ENCODE measurements at regions not wholly inside any gene's neighbourhood (a gene's known extent, or its start where the extent isn't known, plus 50 kb on each side); places are given as distances from the start of the nearest gene placed in this dataset.
A peak's percentile ranks its signal among the peaks of the same experiment; 100 is the strongest.

- no peak for TF ChIP-seq POLR2A (IDR thresholded peaks at IDR 0.05; ENCODE audit: extremely low read depth, insufficient read length)
- no peak for TF ChIP-seq MYC (IDR thresholded peaks at IDR 0.05; ENCODE audit: low read depth, low read length)
- TF ChIP-seq, protein P1, sequence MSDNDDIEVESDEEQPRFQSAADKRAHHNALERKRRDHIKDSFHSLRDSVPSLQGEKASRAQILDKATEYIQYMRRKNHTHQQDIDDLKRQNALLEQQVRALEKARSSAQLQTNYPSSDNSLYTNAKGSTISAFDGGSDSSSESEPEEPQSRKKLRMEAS (IDR thresholded peaks at IDR 0.05; ENCODE audit: low read depth, low read length) = no peak
- TF ChIP-seq CTCF (IDR thresholded peaks at IDR 0.05; ENCODE audit: low read depth, low read length) = no peak
- H3K4me3 ChIP-seq (ENCODE audit: low read depth, low read length) = no peak overlapping the region
- DNase-seq (ENCODE audit: low read depth) = no peak
Measured at GRCh38 chr5:34570721-34571676, 85.1 kb upstream of the RAI14 start.

GRCh38 chr5:34571677-34572041, 84.5 kb upstream of the RAI14 start:
- H3K4me3 ChIP-seq (ENCODE audit: low read depth, low read length) = no peak overlapping the region
- DNase-seq (ENCODE audit: low read depth) = no peak
- TF ChIP-seq MYC (IDR thresholded peaks at IDR 0.05; ENCODE audit: low read depth, low read length) (no peak), POLR2A (IDR thresholded peaks at IDR 0.05; ENCODE audit: extremely low read depth, insufficient read length) (no peak), CTCF (IDR thresholded peaks at IDR 0.05; ENCODE audit: low read depth, low read length) (no peak)
- TF ChIP-seq, protein P1 (IDR thresholded peaks at IDR 0.05; ENCODE audit: low read depth, low read length) = no peak

DNA sequence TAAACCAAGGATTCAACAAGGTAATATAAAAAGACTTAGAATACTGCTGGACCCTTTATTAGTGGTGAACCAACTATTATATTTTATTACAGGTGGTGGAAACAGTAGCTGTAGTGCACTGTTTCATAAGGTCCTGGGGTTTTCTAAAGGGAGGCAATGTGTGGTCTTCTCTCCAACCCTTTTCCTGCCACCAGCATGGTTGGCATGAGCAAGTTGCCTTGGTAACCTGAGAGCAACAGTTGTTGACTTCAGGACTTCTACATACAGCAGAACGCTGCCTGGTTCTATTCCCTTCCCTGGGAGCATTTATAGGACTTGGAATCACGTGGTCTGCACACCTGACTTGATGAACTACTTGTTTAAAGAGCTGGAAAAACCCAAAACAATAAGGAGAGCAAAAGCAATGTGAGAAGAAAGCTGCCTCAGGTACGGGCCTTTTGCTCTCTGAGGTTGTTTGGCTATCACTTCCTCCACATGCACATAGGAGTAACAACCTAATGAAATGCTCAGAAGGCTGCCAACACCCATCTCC, 81.1 kb upstream of the RAI14 start:
- TF ChIP-seq, protein P1 (IDR thresholded peaks at IDR 0.05; ENCODE audit: low read depth, low read length) = 0 out of 2 replicates have a peak, but pooled peaks have one; percentile 18
- TF ChIP-seq POLR2A (IDR thresholded peaks at IDR 0.05; ENCODE audit: extremely low read depth, insufficient read length) (no peak), MYC (IDR thresholded peaks at IDR 0.05; ENCODE audit: low read depth, low read length) (no peak), CTCF (IDR thresholded peaks at IDR 0.05; ENCODE audit: low read depth, low read length) (no peak)
- DNase-seq (ENCODE audit: low read depth) = no peak
- no peak overlapping the region for H3K4me3 ChIP-seq (ENCODE audit: low read depth, low read length)

- no peak for TF ChIP-seq CTCF (IDR thresholded peaks at IDR 0.05; ENCODE audit: low read depth, low read length)
- TF ChIP-seq MYC (IDR thresholded peaks at IDR 0.05; ENCODE audit: low read depth, low read length) = no peak
- TF ChIP-seq, protein P1 (IDR thresholded peaks at IDR 0.05; ENCODE audit: low read depth, low read length) = no peak
- no peak overlapping the region for H3K4me3 ChIP-seq (ENCODE audit: low read depth, low read length)
- DNase-seq (ENCODE audit: low read depth) = no peak
Measured at GRCh38 chr5:34576891-34577666, 79.0 kb upstream of the RAI14 start.

DNA sequence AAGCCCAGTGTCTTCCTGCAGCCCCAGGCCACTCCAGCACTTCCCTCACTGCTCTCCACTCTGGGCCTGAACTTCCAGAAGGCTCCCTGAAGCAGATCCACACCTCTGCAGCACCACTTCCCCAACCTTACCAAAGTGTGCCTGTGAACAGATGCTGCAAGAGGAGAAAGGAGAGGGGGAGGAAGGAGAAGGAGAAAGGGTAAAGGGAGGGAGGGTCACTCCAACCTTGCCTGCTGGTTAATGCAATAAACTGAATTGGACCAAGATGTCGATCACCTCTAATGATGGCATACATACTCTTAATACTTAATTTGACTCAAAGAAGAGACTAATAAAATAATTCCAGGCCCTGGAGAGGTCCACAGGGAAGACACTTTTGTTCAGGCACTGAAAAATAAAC, 77.2 kb upstream of the RAI14 start:
- no peak overlapping the region for H3K4me3 ChIP-seq (ENCODE audit: low read depth, low read length)
- no peak for DNase-seq (ENCODE audit: low read depth)
- TF ChIP-seq POLR2A (IDR thresholded peaks at IDR 0.05; ENCODE audit: extremely low read depth, insufficient read length) = no peak
- no peak for TF ChIP-seq CTCF (IDR thresholded peaks at IDR 0.05; ENCODE audit: low read depth, low read length)
- TF ChIP-seq, protein P1 (IDR thresholded peaks at IDR 0.05; ENCODE audit: low read depth, low read length) = no peak
- TF ChIP-seq MYC (IDR thresholded peaks at IDR 0.05; ENCODE audit: low read depth, low read length) = no peak
